PC-9 (cell line): ENCODE measurements at regions not wholly inside any gene's neighbourhood (a gene's known extent, or its start where the extent isn't known, plus 50 kb on each side); places are given as distances from the start of the nearest gene placed in this dataset.

Experiments
- CTCF ChIP-seq: fragments of 200-600 bp; sonication (generic); conservative IDR thresholded peaks from 2 replicates; pipeline ENCODE4 v1.6.1; 2017; ENCODE audit warnings: mixed run types, antibody characterized with exemption, mild to moderate bottlenecking, moderate library complexity
- EZH2 ChIP-seq: fragments of 200-600 bp; sonication (generic); IDR thresholded peaks from 2 replicates; pipeline ENCODE4 v1.8.0; 2017; ENCODE audit warnings: antibody characterized with exemption, low read depth

- TF ChIP-seq CTCF (no peak), EZH2 (no peak)
Observed at GRCh38 chr15:58377193-58377592, 54.6 kb upstream of the LIPC start.
